ENCODE measurements at regions not wholly inside any gene's neighbourhood (a gene's known extent, or its start where the extent isn't known, plus 50 kb on each side); places are given as distances from the start of the nearest gene placed in this dataset.

GRCh38 chr1:82266351-82266750 is 465.6 kb downstream of the ADGRL2 start:
- H3K4me3 ChIP-seq (ENCODE audit: low read length): no peak overlapping the region
- DNase-seq (ENCODE audit: low read depth): no peak
- TF ChIP-seq CTCF (IDR thresholded peaks at IDR 0.05; ENCODE audit: insufficient read depth, low read depth, low read length, missing control alignments): no peak

DNA sequence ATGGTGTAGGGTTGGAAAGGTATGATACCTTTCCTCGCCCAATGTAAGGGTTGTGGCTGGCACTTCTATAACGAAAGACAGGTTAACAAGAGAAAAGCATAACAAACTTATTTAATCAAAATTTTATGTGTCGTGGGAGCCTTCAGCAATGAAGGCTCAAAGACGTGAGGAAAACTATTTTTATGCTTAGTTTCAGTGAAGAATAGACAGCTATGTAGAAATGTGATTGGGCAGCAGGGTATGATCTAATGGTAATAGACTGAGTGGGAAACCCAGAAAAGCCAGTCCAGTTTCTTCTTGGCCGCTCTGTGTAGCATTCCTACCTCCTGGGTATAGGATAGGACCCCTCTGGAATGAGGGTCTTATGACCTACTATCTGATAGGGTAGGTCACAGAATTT is 464.7 kb downstream of the ADGRL2 start:
- DNase-seq (ENCODE audit: low read depth): no peak
- no peak overlapping the region for H3K4me3 ChIP-seq (ENCODE audit: low read length)
- no peak for TF ChIP-seq CTCF (IDR thresholded peaks at IDR 0.05; ENCODE audit: insufficient read depth, low read depth, low read length, missing control alignments)

DNA sequence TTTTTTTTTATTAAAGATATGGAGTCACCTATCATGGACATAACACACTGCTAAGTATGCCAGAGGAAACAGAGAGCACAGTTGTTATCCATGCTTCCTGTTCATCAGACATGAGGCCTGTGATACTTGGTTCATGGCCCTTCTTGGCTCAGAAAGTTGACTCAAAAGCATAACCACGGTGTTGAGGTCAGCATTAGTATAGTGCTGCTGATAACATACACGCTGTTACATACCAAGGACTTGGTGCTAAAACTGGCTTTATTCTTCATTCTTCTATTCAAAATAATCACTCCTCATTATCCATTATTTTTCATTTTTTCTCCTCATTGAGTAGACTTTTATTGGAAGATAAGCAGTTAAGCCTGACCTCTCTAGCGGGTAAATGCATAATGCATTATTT is 464.1 kb downstream of the ADGRL2 start:
- no peak for TF ChIP-seq CTCF (IDR thresholded peaks at IDR 0.05; ENCODE audit: insufficient read depth, low read depth, low read length, missing control alignments)
- no peak overlapping the region for H3K4me3 ChIP-seq (ENCODE audit: low read length)
- no peak for DNase-seq (ENCODE audit: low read depth)

DNA sequence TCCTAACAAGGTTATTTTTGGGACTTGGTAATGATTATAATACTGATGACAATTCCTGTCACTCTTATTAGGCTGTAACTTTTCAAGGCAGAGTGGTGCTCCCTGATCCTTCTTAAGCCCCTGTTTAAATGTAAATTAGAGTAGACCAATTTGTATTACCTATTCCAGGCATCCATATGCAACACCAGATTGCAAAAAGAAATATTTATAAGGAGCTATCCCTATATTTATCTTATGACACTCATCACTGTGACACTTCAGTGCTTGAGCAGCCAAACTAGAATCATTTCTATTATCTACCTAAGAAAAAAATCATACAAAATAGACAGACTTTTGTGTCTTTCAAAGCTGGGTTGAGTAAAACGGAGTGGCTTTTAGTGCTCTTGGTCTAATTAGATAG is 462.7 kb downstream of the ADGRL2 start:
- TF ChIP-seq CTCF (IDR thresholded peaks at IDR 0.05; ENCODE audit: insufficient read depth, low read depth, low read length, missing control alignments): no peak
- DNase-seq (ENCODE audit: low read depth): no peak
- H3K4me3 ChIP-seq (ENCODE audit: low read length): no peak overlapping the region

GRCh38 chr1:82260666-82261065 is 459.9 kb downstream of the ADGRL2 start:
- no peak for DNase-seq (ENCODE audit: low read depth)

GRCh38 chr1:82260051-82260450 is 459.3 kb downstream of the ADGRL2 start:
- H3K4me3 ChIP-seq (ENCODE audit: low read length): no peak overlapping the region
- no peak for DNase-seq (ENCODE audit: low read depth)
- TF ChIP-seq CTCF (IDR thresholded peaks at IDR 0.05; ENCODE audit: insufficient read depth, low read depth, low read length, missing control alignments): no peak

More at GRCh38 chr1:82260666-82261065, 459.9 kb downstream of the ADGRL2 start:
- no peak overlapping the region for H3K4me3 ChIP-seq (ENCODE audit: low read length)
- no peak for TF ChIP-seq CTCF (IDR thresholded peaks at IDR 0.05; ENCODE audit: insufficient read depth, low read depth, low read length, missing control alignments)

DNA sequence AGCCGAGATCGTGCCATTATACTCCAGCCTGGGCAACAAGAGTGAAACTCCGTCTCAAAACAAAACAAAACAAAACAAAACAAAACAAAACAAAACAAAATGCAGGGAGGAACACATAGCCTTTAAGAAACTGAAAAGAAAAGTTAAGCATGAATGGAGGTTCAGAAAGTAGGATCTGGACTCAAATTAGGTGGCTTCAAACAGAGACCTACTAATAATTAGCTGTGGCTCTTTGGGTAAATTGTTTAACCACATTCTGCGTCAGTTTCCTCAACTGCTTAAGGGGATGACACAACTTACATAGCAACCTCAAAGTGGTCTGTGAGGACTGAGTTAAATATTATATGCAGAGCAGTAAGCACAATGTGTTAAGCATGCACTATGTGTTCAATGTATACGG is 458.2 kb downstream of the ADGRL2 start:
- no peak for DNase-seq (ENCODE audit: low read depth)
- H3K4me3 ChIP-seq (ENCODE audit: low read length): no peak overlapping the region
- no peak for TF ChIP-seq CTCF (IDR thresholded peaks at IDR 0.05; ENCODE audit: insufficient read depth, low read depth, low read length, missing control alignments)
